Loucy (cell line): ENCODE measurements at regions not wholly inside any gene's neighbourhood (a gene's known extent, or its start where the extent isn't known, plus 50 kb on each side); places are given as distances from the start of the nearest gene placed in this dataset.

Experiments
- CTCF ChIP-seq: fragments of 200-600 bp; sonication (generic); conservative IDR thresholded peaks from 2 replicates; pipeline ENCODE4 v1.5.1; 2014; ENCODE audit warnings: mild to moderate bottlenecking, antibody characterized with exemption, low read length
- EZH2phosphoT487 ChIP-seq: fragments of 200-600 bp; IDR thresholded peaks from 2 replicates; pipeline ENCODE4 v1.6.1; 2018; ENCODE audit warnings: antibody characterized with exemption, mild to moderate bottlenecking, moderate library complexity, borderline replicate concordance

- TF ChIP-seq CTCF (no peak), EZH2phosphoT487 (no peak)
Measured at GRCh38 chr7:131166066-131166465, 161.6 kb upstream of the MKLN1 start.
